H1 (cell line): ENCODE measurements at regions not wholly inside any gene's neighbourhood (a gene's known extent, or its start where the extent isn't known, plus 50 kb on each side); places are given as distances from the start of the nearest gene placed in this dataset.

Source experiments
- EP300 ChIP-seq, 2 experiments: IDR thresholded peaks; 1 replicate in 1 of 2; 2 replicates in 1 of 2; pipeline ENCODE4 v1.6.1; 2011 to 2012; ENCODE audit warnings: low read depth in 2 of 2, low read length in 2 of 2, mild to moderate bottlenecking in 2 of 2, borderline replicate concordance in 1 of 2, inconsistent platforms in 1 of 2, moderate library complexity in 1 of 2
- TF ChIP-seq, protein P1 (sequence below): IDR thresholded peaks from 2 replicates; pipeline ENCODE4 v1.6.1; 2012; ENCODE audit warnings: inconsistent platforms

DNA sequence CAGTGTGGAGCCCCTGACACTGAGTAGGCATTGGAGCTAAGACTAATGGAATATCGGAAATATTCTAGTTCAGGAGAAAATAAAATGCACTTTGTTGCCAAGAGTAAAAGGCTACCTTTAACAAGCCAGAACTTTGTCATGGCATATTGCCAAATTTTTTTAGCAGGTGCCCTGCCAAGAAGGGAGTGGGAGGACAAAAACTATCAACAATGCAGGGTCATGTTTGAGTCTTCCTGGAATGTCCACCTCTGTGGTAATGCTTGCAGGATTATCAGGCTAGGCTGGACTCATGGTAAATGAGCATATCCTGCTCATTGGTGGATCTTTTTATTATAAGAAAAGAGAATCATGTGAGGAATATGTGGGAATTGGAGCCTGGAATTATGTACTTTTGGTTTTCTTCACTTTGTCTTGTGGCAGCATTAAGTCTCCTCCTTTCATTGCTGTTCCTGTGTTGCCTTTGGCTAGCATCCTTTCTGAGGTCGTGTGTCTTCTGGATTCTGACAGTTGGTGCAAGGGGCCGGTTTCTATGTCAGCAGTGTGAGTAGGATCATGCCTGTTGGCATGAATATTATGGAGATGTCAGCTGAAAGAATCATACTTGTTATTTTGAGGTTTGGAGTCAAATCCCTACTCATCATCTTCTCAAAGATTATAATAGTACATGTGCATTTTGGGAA lies 122.9 kb upstream of the SPRY2 start (continued):
- no peak for TF ChIP-seq EP300 (IDR thresholded peaks at IDR 0.05; ENCODE audit: borderline replicate concordance in 1 of 2, low read depth in 2 of 2, low read length in 2 of 2)
- TF ChIP-seq, protein P1, sequence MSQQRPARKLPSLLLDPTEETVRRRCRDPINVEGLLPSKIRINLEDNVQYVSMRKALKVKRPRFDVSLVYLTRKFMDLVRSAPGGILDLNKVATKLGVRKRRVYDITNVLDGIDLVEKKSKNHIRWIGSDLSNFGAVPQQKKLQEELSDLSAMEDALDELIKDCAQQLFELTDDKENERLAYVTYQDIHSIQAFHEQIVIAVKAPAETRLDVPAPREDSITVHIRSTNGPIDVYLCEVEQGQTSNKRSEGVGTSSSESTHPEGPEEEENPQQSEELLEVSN, result no peak
